WTC11 (cell line): ENCODE measurements at regions not wholly inside any gene's neighbourhood (a gene's known extent, or its start where the extent isn't known, plus 50 kb on each side); places are given as distances from the start of the nearest gene placed in this dataset.

ENCODE experiments used
- AFF4 ChIP-seq: sonication (generic); formaldehyde crosslinking; IDR thresholded peaks from 2 replicates; pipeline ENCODE4 v1.8.1; 2023; ENCODE audit warnings: mild to moderate bottlenecking, missing genetic modification reagents, borderline replicate concordance
- ATF1 ChIP-seq: sonication (generic); formaldehyde crosslinking; IDR thresholded peaks from 2 replicates; pipeline ENCODE4 v1.8.1; 2023; ENCODE audit warnings: mild to moderate bottlenecking, moderate library complexity, missing genetic modification reagents
- ATF6 ChIP-seq: sonication (generic); formaldehyde crosslinking; IDR thresholded peaks from 2 replicates; pipeline ENCODE4 v1.8.1; 2023; ENCODE audit warnings: mild to moderate bottlenecking, missing genetic modification reagents
- CDX4 ChIP-seq: fragments of 250-450 bp; sonication (Bioruptor Pico); IDR thresholded peaks from 2 replicates; pipeline ENCODE4 v1.9.0; 2021; ENCODE audit warnings: moderate library complexity, mild to moderate bottlenecking, inconsistent platforms, borderline replicate concordance
- E2F1 ChIP-seq: sonication (generic); formaldehyde crosslinking; IDR thresholded peaks from 2 replicates; pipeline ENCODE4 v1.8.0; 2022; ENCODE audit warnings: mild to moderate bottlenecking, missing genetic modification reagents
- E2F4 ChIP-seq: sonication (generic); formaldehyde crosslinking; IDR thresholded peaks from 2 replicates; pipeline ENCODE4 v1.8.1; 2022; ENCODE audit warnings: low read depth, mild to moderate bottlenecking, moderate library complexity, missing genetic modification reagents, borderline replicate concordance
- EMX1 ChIP-seq: fragments of 250-450 bp; sonication (Bioruptor Pico); IDR thresholded peaks from 2 replicates; pipeline ENCODE4 v1.8.0; 2021; ENCODE audit warnings: mild to moderate bottlenecking
- FOXP4 ChIP-seq: sonication (generic); formaldehyde crosslinking; IDR thresholded peaks from 2 replicates; pipeline ENCODE4 v1.8.0; 2022; ENCODE audit warnings: mild to moderate bottlenecking, missing genetic modification reagents
- GRHL2 ChIP-seq: fragments of 250-450 bp; sonication (Bioruptor Pico); IDR thresholded peaks from 2 replicates; pipeline ENCODE4 v1.8.0; 2022; ENCODE audit warnings: mild to moderate bottlenecking, moderate library complexity; ENCODE audit not compliant: insufficient replicate concordance, severe bottlenecking
- JAZF1 ChIP-seq: fragments of 250-450 bp; sonication (Bioruptor Pico); IDR thresholded peaks from 2 replicates; pipeline ENCODE4 v1.9.0; 2021; ENCODE audit warnings: moderate library complexity, mild to moderate bottlenecking, inconsistent platforms
- MXD4 ChIP-seq: fragments of 250-450 bp; sonication (Bioruptor Pico); IDR thresholded peaks from 2 replicates; pipeline ENCODE4 v1.8.0; 2021; ENCODE audit warnings: mild to moderate bottlenecking, moderate library complexity, borderline replicate concordance
- NFE2L1 ChIP-seq: sonication (generic); formaldehyde crosslinking; IDR thresholded peaks from 2 replicates; pipeline ENCODE4 v1.8.1; 2023; ENCODE audit warnings: missing genetic modification reagents
- NR1H2 ChIP-seq: sonication (generic); formaldehyde crosslinking; IDR thresholded peaks from 2 replicates; pipeline ENCODE4 v1.9.0; 2021; ENCODE audit warnings: mild to moderate bottlenecking, moderate library complexity, missing genetic modification reagents
- RELA ChIP-seq: sonication (generic); formaldehyde crosslinking; IDR thresholded peaks from 2 replicates; pipeline ENCODE4 v1.8.1; 2022; ENCODE audit warnings: missing genetic modification reagents, mild to moderate bottlenecking, borderline replicate concordance
- RORB ChIP-seq: fragments of 250-450 bp; sonication (Bioruptor Pico); IDR thresholded peaks from 2 replicates; pipeline ENCODE4 v1.9.0; 2021; ENCODE audit warnings: mild to moderate bottlenecking
- SP1 ChIP-seq: sonication (generic); formaldehyde crosslinking; conservative IDR thresholded peaks from 2 replicates; pipeline ENCODE4 v1.8.1; 2022; ENCODE audit warnings: missing genetic modification reagents
- TEAD1 ChIP-seq: sonication (generic); formaldehyde crosslinking; IDR thresholded peaks from 2 replicates; pipeline ENCODE4 v1.8.0; 2022; ENCODE audit warnings: mild to moderate bottlenecking, missing genetic modification reagents
- ZMAT4 ChIP-seq: fragments of 250-450 bp; sonication (Bioruptor Pico); IDR thresholded peaks from 2 replicates; pipeline ENCODE4 v1.9.0; 2021; ENCODE audit warnings: mild to moderate bottlenecking
- ZNF138 ChIP-seq: sonication (generic); formaldehyde crosslinking; conservative IDR thresholded peaks from 2 replicates; pipeline ENCODE4 v1.8.1; 2022; ENCODE audit warnings: mild to moderate bottlenecking, moderate library complexity, missing genetic modification reagents
- ZNF219 ChIP-seq: sonication (generic); formaldehyde crosslinking; IDR thresholded peaks from 2 replicates; pipeline ENCODE4 v1.8.0; 2023; ENCODE audit warnings: missing genetic modification reagents, mild to moderate bottlenecking, borderline replicate concordance
- ZNF263 ChIP-seq: sonication (generic); formaldehyde crosslinking; IDR thresholded peaks from 2 replicates; pipeline ENCODE4 v1.8.1; 2022; ENCODE audit warnings: low read depth, mild to moderate bottlenecking, moderate library complexity, missing genetic modification reagents
- ZNF281 ChIP-seq: sonication (generic); formaldehyde crosslinking; IDR thresholded peaks from 2 replicates; pipeline ENCODE4 v1.8.0; 2023; ENCODE audit warnings: mild to moderate bottlenecking, missing genetic modification reagents
- ZNF317 ChIP-seq: sonication (generic); formaldehyde crosslinking; IDR thresholded peaks from 2 replicates; pipeline ENCODE4 v1.8.1; 2023; ENCODE audit warnings: low read depth, mild to moderate bottlenecking, moderate library complexity, missing genetic modification reagents, borderline replicate concordance
- ZNF423 ChIP-seq: fragments of 250-450 bp; sonication (Bioruptor Pico); IDR thresholded peaks from 2 replicates; pipeline ENCODE4 v2.1.2; 2022; ENCODE audit warnings: mild to moderate bottlenecking, moderate library complexity

- no peak for TF ChIP-seq ZNF263
- TF ChIP-seq MXD4 = no peak
- TF ChIP-seq ZNF138 = no peak
- TF ChIP-seq AFF4 (CRISPR knock-in tag) = no peak
- no peak for TF ChIP-seq NR1H2
- TF ChIP-seq ZNF423 = no peak
- TF ChIP-seq RELA (CRISPR knock-in tag) = no peak
- TF ChIP-seq ZNF281 = no peak
- no peak for TF ChIP-seq ATF1 (CRISPR knock-in tag)
- no peak for TF ChIP-seq E2F1 (CRISPR knock-in tag)
- no peak for TF ChIP-seq RORB (CRISPR knock-in tag)
- no peak for TF ChIP-seq E2F4 (CRISPR knock-in tag)
- TF ChIP-seq ZNF219 (CRISPR knock-in tag) = no peak
- TF ChIP-seq EMX1 = no peak
- peak; percentile 81; the same call in 1 of the 2 replicates for TF ChIP-seq FOXP4 (CRISPR knock-in tag)
- no peak for TF ChIP-seq NFE2L1 (CRISPR knock-in tag)
- TF ChIP-seq ZNF317 (CRISPR knock-in tag) = no peak
- TF ChIP-seq GRHL2 = no peak
- TF ChIP-seq CDX4 (CRISPR knock-in tag) = no peak
- TF ChIP-seq JAZF1 = no peak
- no peak for TF ChIP-seq ATF6
- TF ChIP-seq SP1 (CRISPR knock-in tag) = peak; percentile 23; the same call in 1 of the 2 replicates
- peak; percentile 84; the same call in 1 of the 2 replicates for TF ChIP-seq ZMAT4 (CRISPR knock-in tag)
- peak; percentile 85 for TF ChIP-seq TEAD1 (CRISPR knock-in tag)
Measured at GRCh38 chr5:62043289-62044280, 262.4 kb upstream of the KIF2A start (continued).
